Keratinocyte (primary cell): ENCODE measurements at regions not wholly inside any gene's neighbourhood (a gene's known extent, or its start where the extent isn't known, plus 50 kb on each side); places are given as distances from the start of the nearest gene placed in this dataset.

ENCODE experiments used
- DNase-seq: peaks from one replicate; pipeline ENCODE4 v3.0.0-alpha.2; 2011; ENCODE audit warnings: low read depth, missing footprints, low spot score
- FAIRE-seq: peaks from 2 replicates; lab custom pipeline; 2011; peaks lifted over from hg19 to GRCh38; lab: Jason Lieb, UNC
- H2AFZ ChIP-seq: 2 replicates; pipeline ENCODE4 v1.6.0; 2012; ENCODE audit warnings: low read length, control low read depth, inconsistent platforms; ENCODE audit not compliant: control insufficient read depth
- H3K27ac ChIP-seq: 2 replicates; pipeline ENCODE4 v1.5.1; 2011; ENCODE audit warnings: low read length; ENCODE audit not compliant: control insufficient read depth, insufficient read depth
- H3K27me3 ChIP-seq: 3 replicates; pipeline ENCODE4 v1.6.0; 2011; ENCODE audit warnings: low read length; ENCODE audit not compliant: control insufficient read depth, insufficient read depth; ENCODE audit errors: extremely low read depth
- H3K36me3 ChIP-seq, 2 experiments: 2 replicates in 1 of 2; 3 replicates in 1 of 2; pipeline ENCODE4 v1.5.1; 2011; ENCODE audit warnings: low read length in 2 of 2, mild to moderate bottlenecking in 1 of 2; ENCODE audit not compliant: control insufficient read depth in 2 of 2, insufficient read depth in 2 of 2; ENCODE audit errors: extremely low read depth in 1 of 2
- H3K4me1 ChIP-seq: 3 replicates; pipeline ENCODE4 v1.5.1; 2011; ENCODE audit warnings: low read length; ENCODE audit not compliant: control insufficient read depth, insufficient read depth; ENCODE audit errors: extremely low read depth
- H3K4me2 ChIP-seq: 3 replicates; pipeline ENCODE4 v1.6.0; 2011; ENCODE audit warnings: low read depth, low read length; ENCODE audit not compliant: control insufficient read depth, insufficient read depth; ENCODE audit errors: extremely low read depth
- H3K4me3 ChIP-seq, 3 experiments: fragments of 200-600 bp in 1 of 3; sonication (generic) in 1 of 3; 2 replicates in 2 of 3; 3 replicates in 1 of 3; pipeline ENCODE4 v1.5.1; 2011 to 2016; ENCODE audit warnings: low read length in 3 of 3, mild to moderate bottlenecking in 3 of 3, control low read depth in 2 of 3, inconsistent platforms in 1 of 3, low read depth in 1 of 3, mixed read lengths in 1 of 3, mixed run types in 1 of 3, moderate library complexity in 1 of 3; ENCODE audit not compliant: control insufficient read depth in 2 of 3, insufficient read depth in 2 of 3; ENCODE audit errors: extremely low read depth in 1 of 3
- H3K79me2 ChIP-seq: 2 replicates; pipeline ENCODE4 v1.6.0; 2012; ENCODE audit warnings: low read length; ENCODE audit not compliant: control insufficient read depth, insufficient read depth
- H3K9ac ChIP-seq: 3 replicates; pipeline ENCODE4 v1.6.0; 2011; ENCODE audit warnings: low read length; ENCODE audit not compliant: control insufficient read depth, insufficient read depth; ENCODE audit errors: extremely low read depth
- H3K9me1 ChIP-seq: 3 replicates; pipeline ENCODE4 v1.6.0; 2011; ENCODE audit warnings: low read length; ENCODE audit not compliant: control insufficient read depth, insufficient read depth; ENCODE audit errors: extremely low read depth
- H3K9me3 ChIP-seq: 2 replicates; pipeline ENCODE4 v1.5.1; 2012; ENCODE audit warnings: low read depth, low read length; ENCODE audit not compliant: control insufficient read depth
- H4K20me1 ChIP-seq: 3 replicates; pipeline ENCODE4 v1.6.0; 2011; ENCODE audit warnings: low read length; ENCODE audit not compliant: control insufficient read depth, insufficient read depth; ENCODE audit errors: extremely low read depth
- EZH2 ChIP-seq: IDR thresholded peaks from one replicate; pipeline ENCODE4 v1.6.1; 2012; ENCODE audit warnings: inconsistent platforms, mild to moderate bottlenecking, low read length, moderate library complexity
- dilution Hi-C: fragments of 300-500 bp; cut with MboI; formaldehyde crosslinking; loops from one replicate; pipeline ENCODE4 v1.7.0; 2020; ENCODE audit warnings: low sequenced_read_pairs; ENCODE audit not compliant: extremely low pct_ligation_motif_present
- TF ChIP-seq, protein P1 (sequence below), 3 experiments: IDR thresholded peaks in 1 of 3; conservative IDR thresholded peaks in 1 of 3; optimal IDR thresholded peaks in 1 of 3; 2 replicates in 2 of 3; 3 replicates in 1 of 3; pipeline versions ENCODE3 to v1.5.1; 2011; ENCODE audit warnings: low read length in 3 of 3, mild to moderate bottlenecking in 3 of 3, moderate library complexity in 2 of 3, control low read depth in 1 of 3, inconsistent platforms in 1 of 3; ENCODE audit not compliant: insufficient read depth in 2 of 3; ENCODE audit errors: extremely low read depth in 1 of 3

DNA sequence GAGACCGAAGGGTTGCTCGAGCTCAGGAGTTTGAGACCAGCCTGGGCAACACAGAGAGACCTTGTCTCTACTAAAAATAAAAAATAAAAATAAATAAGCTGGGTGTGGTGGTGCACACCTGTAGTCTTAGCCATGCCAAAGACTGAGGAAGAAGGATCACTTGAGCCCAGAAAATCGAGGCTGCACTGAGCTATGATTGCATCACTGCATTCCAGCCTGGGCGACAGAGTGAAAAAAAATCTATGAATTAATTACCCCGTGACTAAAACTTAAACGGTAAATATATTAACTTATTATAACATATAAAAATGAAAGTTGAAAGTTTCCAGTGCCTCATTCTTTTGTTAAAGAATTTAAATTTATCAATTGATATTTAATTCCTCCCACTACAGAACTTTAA is 273.7 kb downstream of the KLF12 start:
- FAIRE-seq (no peak), DNase-seq (no peak)
- no peaks in the 10 kb centered on the region for H3K79me2 ChIP-seq
- TF ChIP-seq, protein P1, sequence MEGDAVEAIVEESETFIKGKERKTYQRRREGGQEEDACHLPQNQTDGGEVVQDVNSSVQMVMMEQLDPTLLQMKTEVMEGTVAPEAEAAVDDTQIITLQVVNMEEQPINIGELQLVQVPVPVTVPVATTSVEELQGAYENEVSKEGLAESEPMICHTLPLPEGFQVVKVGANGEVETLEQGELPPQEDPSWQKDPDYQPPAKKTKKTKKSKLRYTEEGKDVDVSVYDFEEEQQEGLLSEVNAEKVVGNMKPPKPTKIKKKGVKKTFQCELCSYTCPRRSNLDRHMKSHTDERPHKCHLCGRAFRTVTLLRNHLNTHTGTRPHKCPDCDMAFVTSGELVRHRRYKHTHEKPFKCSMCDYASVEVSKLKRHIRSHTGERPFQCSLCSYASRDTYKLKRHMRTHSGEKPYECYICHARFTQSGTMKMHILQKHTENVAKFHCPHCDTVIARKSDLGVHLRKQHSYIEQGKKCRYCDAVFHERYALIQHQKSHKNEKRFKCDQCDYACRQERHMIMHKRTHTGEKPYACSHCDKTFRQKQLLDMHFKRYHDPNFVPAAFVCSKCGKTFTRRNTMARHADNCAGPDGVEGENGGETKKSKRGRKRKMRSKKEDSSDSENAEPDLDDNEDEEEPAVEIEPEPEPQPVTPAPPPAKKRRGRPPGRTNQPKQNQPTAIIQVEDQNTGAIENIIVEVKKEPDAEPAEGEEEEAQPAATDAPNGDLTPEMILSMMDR (optimal IDR thresholded peaks at IDR 0.05 in 1 of 3, IDR thresholded peaks at IDR 0.05 in 1 of 3, conservative IDR thresholded peaks at IDR 0.05 in 1 of 3; ENCODE audit: extremely low read depth in 1 of 3, insufficient read depth in 2 of 3, low read length in 3 of 3), result no peak
- no peak for TF ChIP-seq EZH2
- H3K9ac ChIP-seq, result no peak overlapping the region
- no peak overlapping the region for H3K27ac ChIP-seq
- no peaks in the 10 kb centered on the region for H3K36me3 ChIP-seq
- H3K9me3 ChIP-seq, result no peaks in the 10 kb centered on the region
- H2AFZ ChIP-seq, result no peak overlapping the region
- H3K4me2 ChIP-seq, result no peak overlapping the region
- H3K9me1 ChIP-seq, result no peaks in the 10 kb centered on the region
- H3K4me1 ChIP-seq, result no peaks in the 10 kb centered on the region
- no peak overlapping the region for H3K4me3 ChIP-seq
- H4K20me1 ChIP-seq, result no peaks in the 10 kb centered on the region
- dilution Hi-C loops, result no loop called here
- H3K27me3 ChIP-seq, result no peaks in the 10 kb centered on the region

DNA sequence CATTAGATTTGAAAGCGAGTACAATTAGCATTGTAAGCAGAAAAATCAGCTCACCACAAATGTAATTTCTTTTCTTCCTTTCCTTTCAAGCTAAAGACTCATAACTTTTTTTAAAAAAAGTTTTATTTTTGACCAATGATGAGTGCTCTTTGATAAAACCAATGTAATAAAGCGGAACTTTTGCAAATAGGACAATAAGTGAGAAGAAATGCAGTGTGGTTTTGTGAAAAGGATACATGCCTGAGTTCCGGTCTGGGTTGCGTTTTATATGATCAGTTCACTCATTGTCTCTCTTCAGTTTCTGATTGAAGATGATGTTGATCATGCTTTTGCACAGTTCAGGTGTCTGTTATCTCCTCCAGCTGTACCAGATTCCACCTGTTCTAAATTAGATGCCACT is 274.4 kb downstream of the KLF12 start:
- H3K36me3 ChIP-seq, result no peaks in the 10 kb centered on the region
- no peaks in the 10 kb centered on the region for H4K20me1 ChIP-seq
- DNase-seq (no peak), FAIRE-seq (no peak)
- TF ChIP-seq, protein P1 (optimal IDR thresholded peaks at IDR 0.05 in 1 of 3, IDR thresholded peaks at IDR 0.05 in 1 of 3, conservative IDR thresholded peaks at IDR 0.05 in 1 of 3; ENCODE audit: extremely low read depth in 1 of 3, insufficient read depth in 2 of 3, low read length in 3 of 3), result no peak
- TF ChIP-seq EZH2, result no peak
- H3K9me3 ChIP-seq, result no peaks in the 10 kb centered on the region
- H3K9me1 ChIP-seq, result no peaks in the 10 kb centered on the region
- H2AFZ ChIP-seq, result no peak overlapping the region
- no peak overlapping the region for H3K4me2 ChIP-seq
- H3K27me3 ChIP-seq, result no peaks in the 10 kb centered on the region
- no peaks in the 10 kb centered on the region for H3K79me2 ChIP-seq
- no peak overlapping the region for H3K27ac ChIP-seq
- dilution Hi-C loops, result no loop called here
- no peaks in the 10 kb centered on the region for H3K4me1 ChIP-seq
- H3K4me3 ChIP-seq, result no peak overlapping the region
- H3K9ac ChIP-seq, result no peak overlapping the region
